GM23338 (cell line): ENCODE measurements at regions not wholly inside any gene's neighbourhood (a gene's known extent, or its start where the extent isn't known, plus 50 kb on each side); places are given as distances from the start of the nearest gene placed in this dataset.

Experiments used
- ATAC-seq: fragments of 200-7000 bp; cut with Tn5 transposase; 3 replicates; pipeline ENCODE4 v1.9.1; 2020
- DNase-seq: peaks from one replicate; pipeline ENCODE4 v3.0.0-alpha.2; 2015; ENCODE audit warnings: low spot score
- H2AFZ ChIP-seq: fragments of 200-600 bp; sonication (generic); 2 replicates; pipeline ENCODE4 v1.8.0; 2016; ENCODE audit warnings: antibody characterized with exemption, mild to moderate bottlenecking, moderate library complexity
- H3F3A ChIP-seq: fragments of 200-600 bp; sonication (generic); replicated peaks from 2 replicates; pipeline ENCODE4 v1.8.0; 2017; ENCODE audit warnings: antibody characterized with exemption, mixed run types, low read depth
- H3K27ac ChIP-seq: fragments of 200-600 bp; sonication (generic); 2 replicates; pipeline ENCODE4 v1.6.1; 2016; ENCODE audit warnings: low read depth
- H3K27me3 ChIP-seq: fragments of 200-600 bp; sonication (generic); 2 replicates; pipeline ENCODE4 v1.8.0; 2016; ENCODE audit warnings: mild to moderate bottlenecking, mixed run types, moderate library complexity; ENCODE audit not compliant: insufficient read depth
- H3K36me3 ChIP-seq: fragments of 200-600 bp; sonication (generic); 2 replicates; pipeline ENCODE4 v1.8.0; 2016; ENCODE audit warnings: mild to moderate bottlenecking; ENCODE audit not compliant: insufficient read depth
- H3K4me1 ChIP-seq: fragments of 200-600 bp; sonication (generic); 2 replicates; pipeline ENCODE4 v1.8.0; 2016; ENCODE audit warnings: mild to moderate bottlenecking, moderate library complexity; ENCODE audit not compliant: insufficient read depth
- H3K4me2 ChIP-seq: fragments of 200-600 bp; sonication (generic); 2 replicates; pipeline ENCODE4 v1.7.1; 2017; ENCODE audit warnings: mixed run types
- H3K4me3 ChIP-seq: fragments of 200-600 bp; sonication (generic); 2 replicates; pipeline ENCODE4 v1.6.1; 2016; ENCODE audit warnings: mixed run types
- H3K79me2 ChIP-seq: fragments of 200-600 bp; sonication (generic); replicated peaks from 2 replicates; pipeline ENCODE4 v1.8.0; 2017; ENCODE audit warnings: mild to moderate bottlenecking; ENCODE audit not compliant: insufficient read depth
- H3K9me2 ChIP-seq: fragments of 200-600 bp; sonication (generic); 2 replicates; pipeline ENCODE4 v1.8.0; 2017; ENCODE audit not compliant: insufficient read depth
- H4K20me1 ChIP-seq: fragments of 200-600 bp; sonication (generic); replicated peaks from 2 replicates; pipeline ENCODE4 v1.8.0; 2017; ENCODE audit warnings: mild to moderate bottlenecking; ENCODE audit not compliant: insufficient read depth
- H3K27ac Mint-ChIP-seq: 2 replicates; pipeline ENCODE4 v1.8.0; 2020; ENCODE audit warnings: inconsistent platforms, mild to moderate bottlenecking, moderate library complexity, mixed read lengths
- H3K27me3 Mint-ChIP-seq: 3 replicates; pipeline ENCODE4 v1.8.0; 2022; ENCODE audit warnings: low read depth, mild to moderate bottlenecking, moderate library complexity, mixed read lengths, inconsistent platforms; ENCODE audit not compliant: insufficient read depth, poor library complexity
- H3K36me3 Mint-ChIP-seq: 3 replicates; pipeline ENCODE4 v1.8.0; 2021; ENCODE audit warnings: low read depth, mild to moderate bottlenecking, inconsistent platforms, moderate library complexity, mixed read lengths
- H3K4me1 Mint-ChIP-seq: 3 replicates; pipeline ENCODE4 v1.8.0; 2020; ENCODE audit warnings: mild to moderate bottlenecking, inconsistent platforms, mixed read lengths
- H3K4me3 Mint-ChIP-seq: 3 replicates; pipeline ENCODE4 v1.8.0; 2021; ENCODE audit warnings: moderate library complexity, mild to moderate bottlenecking, inconsistent platforms, mixed read lengths
- H3K9me3 Mint-ChIP-seq: 3 replicates; pipeline ENCODE4 v1.8.0; 2020; ENCODE audit warnings: moderate library complexity, mild to moderate bottlenecking, inconsistent platforms, mixed read lengths
- CREB1 ChIP-seq: fragments of 250-450 bp; sonication (Bioruptor Pico); IDR thresholded peaks from 2 replicates; pipeline ENCODE4 v1.5.0; 2020; ENCODE audit warnings: low read depth, mild to moderate bottlenecking, moderate library complexity
- ETS1 ChIP-seq: IDR thresholded peaks from 2 replicates; pipeline ENCODE4 v1.6.1; 2016; ENCODE audit warnings: antibody characterized with exemption
- EZH2 ChIP-seq: fragments of 200-600 bp; sonication (generic); IDR thresholded peaks from one replicate; pipeline ENCODE4 v1.8.0; 2017; ENCODE audit warnings: antibody characterized with exemption, mild to moderate bottlenecking, low read depth; ENCODE audit not compliant: unreplicated experiment
- EZH2phosphoT487 ChIP-seq: fragments of 200-600 bp; sonication (generic); IDR thresholded peaks from one replicate; pipeline ENCODE4 v1.8.1; 2018; ENCODE audit warnings: antibody characterized with exemption; ENCODE audit not compliant: unreplicated experiment
- JUNB ChIP-seq: IDR thresholded peaks from one replicate; pipeline ENCODE4 v1.6.1; 2016; ENCODE audit warnings: antibody characterized with exemption; ENCODE audit not compliant: unreplicated experiment
- NANOG ChIP-seq: IDR thresholded peaks from 2 replicates; pipeline ENCODE4 v1.6.1; 2016; ENCODE audit warnings: antibody characterized with exemption, borderline replicate concordance
- POLR2AphosphoS5 ChIP-seq: IDR thresholded peaks from 2 replicates; pipeline ENCODE4 v1.6.1; 2016; ENCODE audit warnings: antibody characterized with exemption, low read depth
- REST ChIP-seq: IDR thresholded peaks from one replicate; pipeline ENCODE4 v1.6.1; 2018; ENCODE audit warnings: antibody characterized with exemption; ENCODE audit not compliant: unreplicated experiment
- STAT1 ChIP-seq: IDR thresholded peaks from one replicate; pipeline ENCODE4 v1.6.1; 2016; ENCODE audit warnings: antibody characterized with exemption; ENCODE audit not compliant: unreplicated experiment
- ZNF114 ChIP-seq: fragments of 250-450 bp; sonication (Bioruptor Pico); IDR thresholded peaks from 2 replicates; pipeline ENCODE4 v1.5.0; 2020; ENCODE audit warnings: mild to moderate bottlenecking, moderate library complexity
- ZNF331 ChIP-seq: fragments of 250-450 bp; sonication (Bioruptor Pico); IDR thresholded peaks from 2 replicates; pipeline ENCODE4 v1.5.0; 2020; ENCODE audit warnings: low read depth, mild to moderate bottlenecking, moderate library complexity
- TF ChIP-seq, protein P1 (sequence below), 2 experiments: fragments of 200-600 bp in 1 of 2; sonication (generic) in 1 of 2; conservative IDR thresholded peaks; 2 replicates each; pipeline versions ENCODE4 v1.5.1 to v1.6.1; 2016 to 2017; ENCODE audit warnings: antibody characterized with exemption in 2 of 2, low read depth in 2 of 2, mild to moderate bottlenecking in 2 of 2, moderate library complexity in 1 of 2
- TF ChIP-seq, protein P2 (sequence below): fragments of 250-450 bp; sonication (Bioruptor Pico); IDR thresholded peaks from 2 replicates; pipeline ENCODE4 v1.5.0; 2020; ENCODE audit warnings: mild to moderate bottlenecking, moderate library complexity

- ATAC-seq, result no peak
- Histone ChIP-seq H3K4me3 (no peak overlapping the region), H3F3A (no peaks in the 10 kb centered on the region), H3K27me3 (no peaks in the 10 kb centered on the region), H3K36me3 (no peaks in the 10 kb centered on the region), H3K27ac (no peak overlapping the region), H3K4me2 (no peak overlapping the region), H2AFZ (no peak overlapping the region), H3K79me2 (no peaks in the 10 kb centered on the region), H3K4me1 (no peaks in the 10 kb centered on the region), H4K20me1 (no peaks in the 10 kb centered on the region), H3K9me2 (peaks cover 14% of the 10 kb centered on the region; the same call in 1 of the 2 replicates)
- Mint-ChIP-seq H3K27me3 (no peaks in the 10 kb centered on the region), H3K4me1 (no peaks in the 10 kb centered on the region; the same call in 2 of the 3 replicates), H3K27ac (no peak overlapping the region), H3K4me3 (no peak overlapping the region), H3K36me3 (no peaks in the 10 kb centered on the region), H3K9me3 (no peaks in the 10 kb centered on the region)
- no peak for TF ChIP-seq ZNF331 (CRISPR knock-in tag)
- TF ChIP-seq EZH2phosphoT487, result no peak
- TF ChIP-seq EZH2, result no peak
- TF ChIP-seq STAT1, result no peak
- no peak for TF ChIP-seq REST
- no peak for TF ChIP-seq ETS1
- no peak for TF ChIP-seq JUNB
- TF ChIP-seq ZNF114 (CRISPR knock-in tag), result no peak
- no peak for TF ChIP-seq CREB1 (CRISPR knock-in tag)
- TF ChIP-seq, protein P1, sequence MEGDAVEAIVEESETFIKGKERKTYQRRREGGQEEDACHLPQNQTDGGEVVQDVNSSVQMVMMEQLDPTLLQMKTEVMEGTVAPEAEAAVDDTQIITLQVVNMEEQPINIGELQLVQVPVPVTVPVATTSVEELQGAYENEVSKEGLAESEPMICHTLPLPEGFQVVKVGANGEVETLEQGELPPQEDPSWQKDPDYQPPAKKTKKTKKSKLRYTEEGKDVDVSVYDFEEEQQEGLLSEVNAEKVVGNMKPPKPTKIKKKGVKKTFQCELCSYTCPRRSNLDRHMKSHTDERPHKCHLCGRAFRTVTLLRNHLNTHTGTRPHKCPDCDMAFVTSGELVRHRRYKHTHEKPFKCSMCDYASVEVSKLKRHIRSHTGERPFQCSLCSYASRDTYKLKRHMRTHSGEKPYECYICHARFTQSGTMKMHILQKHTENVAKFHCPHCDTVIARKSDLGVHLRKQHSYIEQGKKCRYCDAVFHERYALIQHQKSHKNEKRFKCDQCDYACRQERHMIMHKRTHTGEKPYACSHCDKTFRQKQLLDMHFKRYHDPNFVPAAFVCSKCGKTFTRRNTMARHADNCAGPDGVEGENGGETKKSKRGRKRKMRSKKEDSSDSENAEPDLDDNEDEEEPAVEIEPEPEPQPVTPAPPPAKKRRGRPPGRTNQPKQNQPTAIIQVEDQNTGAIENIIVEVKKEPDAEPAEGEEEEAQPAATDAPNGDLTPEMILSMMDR (conservative IDR thresholded peaks at IDR 0.05; ENCODE audit: low read depth in 2 of 2), result no peak
- no peak for TF ChIP-seq NANOG
- no peak for TF ChIP-seq POLR2AphosphoS5
- TF ChIP-seq, protein P2, sequence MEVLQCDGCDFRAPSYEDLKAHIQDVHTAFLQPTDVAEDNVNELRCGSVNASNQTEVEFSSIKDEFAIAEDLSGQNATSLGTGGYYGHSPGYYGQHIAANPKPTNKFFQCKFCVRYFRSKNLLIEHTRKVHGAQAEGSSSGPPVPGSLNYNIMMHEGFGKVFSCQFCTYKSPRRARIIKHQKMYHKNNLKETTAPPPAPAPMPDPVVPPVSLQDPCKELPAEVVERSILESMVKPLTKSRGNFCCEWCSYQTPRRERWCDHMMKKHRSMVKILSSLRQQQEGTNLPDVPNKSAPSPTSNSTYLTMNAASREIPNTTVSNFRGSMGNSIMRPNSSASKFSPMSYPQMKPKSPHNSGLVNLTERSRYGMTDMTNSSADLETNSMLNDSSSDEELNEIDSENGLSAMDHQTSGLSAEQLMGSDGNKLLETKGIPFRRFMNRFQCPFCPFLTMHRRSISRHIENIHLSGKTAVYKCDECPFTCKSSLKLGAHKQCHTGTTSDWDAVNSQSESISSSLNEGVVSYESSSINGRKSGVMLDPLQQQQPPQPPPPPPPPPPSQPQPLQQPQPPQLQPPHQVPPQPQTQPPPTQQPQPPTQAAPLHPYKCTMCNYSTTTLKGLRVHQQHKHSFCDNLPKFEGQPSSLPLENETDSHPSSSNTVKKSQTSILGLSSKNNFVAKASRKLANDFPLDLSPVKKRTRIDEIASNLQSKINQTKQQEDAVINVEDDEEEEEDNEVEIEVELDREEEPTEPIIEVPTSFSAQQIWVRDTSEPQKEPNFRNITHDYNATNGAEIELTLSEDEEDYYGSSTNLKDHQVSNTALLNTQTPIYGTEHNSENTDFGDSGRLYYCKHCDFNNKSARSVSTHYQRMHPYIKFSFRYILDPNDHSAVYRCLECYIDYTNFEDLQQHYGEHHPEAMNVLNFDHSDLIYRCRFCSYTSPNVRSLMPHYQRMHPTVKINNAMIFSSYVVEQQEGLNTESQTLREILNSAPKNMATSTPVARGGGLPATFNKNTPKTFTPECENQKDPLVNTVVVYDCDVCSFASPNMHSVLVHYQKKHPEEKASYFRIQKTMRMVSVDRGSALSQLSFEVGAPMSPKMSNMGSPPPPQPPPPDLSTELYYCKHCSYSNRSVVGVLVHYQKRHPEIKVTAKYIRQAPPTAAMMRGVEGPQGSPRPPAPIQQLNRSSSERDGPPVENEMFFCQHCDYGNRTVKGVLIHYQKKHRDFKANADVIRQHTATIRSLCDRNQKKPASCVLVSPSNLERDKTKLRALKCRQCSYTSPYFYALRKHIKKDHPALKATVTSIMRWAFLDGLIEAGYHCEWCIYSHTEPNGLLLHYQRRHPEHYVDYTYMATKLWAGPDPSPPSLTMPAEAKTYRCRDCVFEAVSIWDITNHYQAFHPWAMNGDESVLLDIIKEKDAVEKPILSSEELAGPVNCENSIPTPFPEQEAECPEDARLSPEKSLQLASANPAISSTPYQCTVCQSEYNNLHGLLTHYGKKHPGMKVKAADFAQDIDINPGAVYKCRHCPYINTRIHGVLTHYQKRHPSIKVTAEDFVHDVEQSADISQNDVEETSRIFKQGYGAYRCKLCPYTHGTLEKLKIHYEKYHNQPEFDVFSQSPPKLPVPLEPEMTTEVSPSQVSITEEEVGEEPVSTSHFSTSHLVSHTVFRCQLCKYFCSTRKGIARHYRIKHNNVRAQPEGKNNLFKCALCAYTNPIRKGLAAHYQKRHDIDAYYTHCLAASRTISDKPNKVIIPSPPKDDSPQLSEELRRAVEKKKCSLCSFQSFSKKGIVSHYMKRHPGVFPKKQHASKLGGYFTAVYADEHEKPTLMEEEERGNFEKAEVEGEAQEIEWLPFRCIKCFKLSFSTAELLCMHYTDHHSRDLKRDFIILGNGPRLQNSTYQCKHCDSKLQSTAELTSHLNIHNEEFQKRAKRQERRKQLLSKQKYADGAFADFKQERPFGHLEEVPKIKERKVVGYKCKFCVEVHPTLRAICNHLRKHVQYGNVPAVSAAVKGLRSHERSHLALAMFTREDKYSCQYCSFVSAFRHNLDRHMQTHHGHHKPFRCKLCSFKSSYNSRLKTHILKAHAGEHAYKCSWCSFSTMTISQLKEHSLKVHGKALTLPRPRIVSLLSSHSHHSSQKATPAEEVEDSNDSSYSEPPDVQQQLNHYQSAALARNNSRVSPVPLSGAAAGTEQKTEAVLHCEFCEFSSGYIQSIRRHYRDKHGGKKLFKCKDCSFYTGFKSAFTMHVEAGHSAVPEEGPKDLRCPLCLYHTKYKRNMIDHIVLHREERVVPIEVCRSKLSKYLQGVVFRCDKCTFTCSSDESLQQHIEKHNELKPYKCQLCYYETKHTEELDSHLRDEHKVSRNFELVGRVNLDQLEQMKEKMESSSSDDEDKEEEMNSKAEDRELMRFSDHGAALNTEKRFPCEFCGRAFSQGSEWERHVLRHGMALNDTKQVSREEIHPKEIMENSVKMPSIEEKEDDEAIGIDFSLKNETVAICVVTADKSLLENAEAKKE (CRISPR knock-in tag), result no peak
- no peak for DNase-seq
Observed at GRCh38 chr1:88544195-88544594, 139.9 kb upstream of the PKN2 start.
